ENCODE measurements at regions not wholly inside any gene's neighbourhood (a gene's known extent, or its start where the extent isn't known, plus 50 kb on each side); places are given as distances from the start of the nearest gene placed in this dataset.

DNA sequence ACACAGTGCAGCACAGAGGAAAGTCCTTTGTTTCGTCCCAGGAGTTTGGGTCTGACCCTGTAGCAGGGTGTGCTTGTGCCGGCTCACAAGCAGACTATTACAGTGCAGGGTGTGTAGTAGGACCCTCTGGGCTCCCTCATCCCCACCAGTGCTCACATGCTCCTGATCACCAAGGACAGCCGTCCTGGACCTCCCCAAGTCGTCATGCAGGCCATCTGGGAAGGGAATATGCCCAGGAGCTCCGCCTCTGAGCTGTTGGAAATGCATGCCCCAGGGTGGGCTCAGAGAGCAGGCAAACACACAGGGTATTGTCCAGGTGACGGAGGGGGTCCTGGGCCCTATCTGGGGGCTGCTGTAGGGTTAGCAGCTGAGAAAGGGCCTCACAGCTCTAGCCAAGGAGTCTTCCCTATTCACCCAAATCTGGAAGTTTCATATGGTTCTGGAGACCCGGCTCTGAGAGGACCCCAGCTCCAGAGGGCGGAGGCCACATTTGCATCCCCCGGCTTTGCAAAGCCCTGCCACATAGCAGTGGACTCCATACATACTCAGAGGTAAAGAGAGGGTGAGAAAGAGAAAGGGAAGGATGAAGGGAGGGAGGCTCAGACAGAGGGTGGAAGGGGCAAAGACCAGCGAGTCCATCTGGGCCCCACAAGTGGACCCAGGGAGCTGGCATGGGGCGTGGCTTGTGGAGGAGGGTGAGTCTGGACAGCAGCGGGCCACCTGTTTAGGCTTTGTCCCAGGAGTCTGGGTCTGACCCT, 53.5 kb upstream of the PPP2R5C start:
- H3K9ac ChIP-seq (ENCODE audit: low read length in 3 of 3) = no peak overlapping the region
- H3K4me1 ChIP-seq (ENCODE audit: control insufficient read depth in 2 of 3, insufficient read depth in 2 of 3, low read depth in 1 of 3, low read length in 3 of 3) = peaks cover 0 to 11% (median 0%) of the 10 kb centered on the region in 3 donors
- intact Hi-C loops (cut with DNase I) = no loop called here
- no peaks in the 10 kb centered on the region for H3K36me3 ChIP-seq (ENCODE audit: control insufficient read depth in 2 of 3, insufficient read depth in 3 of 3, low read length in 3 of 3)
- TF ChIP-seq, protein P1, sequence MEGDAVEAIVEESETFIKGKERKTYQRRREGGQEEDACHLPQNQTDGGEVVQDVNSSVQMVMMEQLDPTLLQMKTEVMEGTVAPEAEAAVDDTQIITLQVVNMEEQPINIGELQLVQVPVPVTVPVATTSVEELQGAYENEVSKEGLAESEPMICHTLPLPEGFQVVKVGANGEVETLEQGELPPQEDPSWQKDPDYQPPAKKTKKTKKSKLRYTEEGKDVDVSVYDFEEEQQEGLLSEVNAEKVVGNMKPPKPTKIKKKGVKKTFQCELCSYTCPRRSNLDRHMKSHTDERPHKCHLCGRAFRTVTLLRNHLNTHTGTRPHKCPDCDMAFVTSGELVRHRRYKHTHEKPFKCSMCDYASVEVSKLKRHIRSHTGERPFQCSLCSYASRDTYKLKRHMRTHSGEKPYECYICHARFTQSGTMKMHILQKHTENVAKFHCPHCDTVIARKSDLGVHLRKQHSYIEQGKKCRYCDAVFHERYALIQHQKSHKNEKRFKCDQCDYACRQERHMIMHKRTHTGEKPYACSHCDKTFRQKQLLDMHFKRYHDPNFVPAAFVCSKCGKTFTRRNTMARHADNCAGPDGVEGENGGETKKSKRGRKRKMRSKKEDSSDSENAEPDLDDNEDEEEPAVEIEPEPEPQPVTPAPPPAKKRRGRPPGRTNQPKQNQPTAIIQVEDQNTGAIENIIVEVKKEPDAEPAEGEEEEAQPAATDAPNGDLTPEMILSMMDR (IDR thresholded peaks at IDR 0.05; ENCODE audit: borderline replicate concordance, extremely low read depth, insufficient read depth) = no peak
- H3K9me3 ChIP-seq (ENCODE audit: control insufficient read depth in 2 of 3, insufficient read depth in 1 of 3, low read length in 3 of 3) = no peaks in the 10 kb centered on the region
- DNase-seq (peak in 1 of 5 donors; percentile 54), FAIRE-seq (no peak)
- H3K27ac ChIP-seq (ENCODE audit: low read depth in 2 of 2, low read length in 2 of 2) = no peak overlapping the region
- H3K27me3 ChIP-seq (ENCODE audit: control insufficient read depth, insufficient read depth, low read length) = no peaks in the 10 kb centered on the region
- H3K4me3 ChIP-seq (ENCODE audit: low read length in 3 of 3) = no peak overlapping the region

DNA sequence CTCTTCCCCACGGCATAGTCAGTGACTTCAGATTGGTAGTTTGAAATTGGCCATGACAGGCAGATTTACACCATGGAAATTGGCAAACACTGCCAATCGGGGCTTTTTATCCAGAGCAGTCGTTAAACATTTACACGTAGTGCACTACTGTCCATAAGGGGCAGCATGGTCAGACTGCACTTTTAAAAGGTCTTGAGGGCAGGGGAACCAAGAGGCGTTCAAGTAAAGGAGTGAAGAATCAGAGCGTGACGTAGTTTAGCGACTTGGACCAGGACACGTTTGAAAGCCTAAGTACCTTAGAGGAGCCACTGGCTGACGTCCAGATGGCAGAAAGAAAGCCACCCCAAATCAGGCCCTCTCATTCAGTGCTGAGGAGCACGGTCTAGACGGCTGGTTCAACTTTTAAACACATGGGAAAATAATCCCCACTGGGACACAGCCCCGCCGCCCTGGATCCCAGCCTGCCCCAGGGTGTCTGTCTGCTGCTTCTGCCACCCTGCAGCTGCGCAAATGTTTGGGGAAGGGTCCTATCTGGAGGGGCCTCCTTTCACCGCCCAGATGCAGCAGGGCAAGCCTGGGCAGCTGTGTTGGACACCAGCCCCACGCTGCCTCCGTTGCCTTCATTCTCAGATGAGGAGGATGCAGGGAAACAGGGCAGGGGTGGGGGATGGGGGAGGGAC, 52.5 kb upstream of the PPP2R5C start:
- H3K27ac ChIP-seq (ENCODE audit: low read depth in 2 of 2, low read length in 2 of 2) = no peak overlapping the region
- TF ChIP-seq, protein P1 (IDR thresholded peaks at IDR 0.05; ENCODE audit: borderline replicate concordance, extremely low read depth, insufficient read depth) = no peak
- peak in 1 of 5 donors; percentile 69 for DNase-seq
- H3K9me3 ChIP-seq (ENCODE audit: control insufficient read depth in 2 of 3, insufficient read depth in 1 of 3, low read length in 3 of 3) = no peaks in the 10 kb centered on the region
- no peak for FAIRE-seq
- intact Hi-C loops (cut with DNase I) = no loop called here
- H3K36me3 ChIP-seq (ENCODE audit: control insufficient read depth in 2 of 3, insufficient read depth in 3 of 3, low read length in 3 of 3) = no peaks in the 10 kb centered on the region
- no peak overlapping the region for H3K9ac ChIP-seq (ENCODE audit: low read length in 3 of 3)
- H3K27me3 ChIP-seq (ENCODE audit: control insufficient read depth, insufficient read depth, low read length) = no peaks in the 10 kb centered on the region
- no peak overlapping the region for H3K4me3 ChIP-seq (ENCODE audit: low read length in 3 of 3)
- H3K4me1 ChIP-seq (ENCODE audit: control insufficient read depth in 2 of 3, insufficient read depth in 2 of 3, low read depth in 1 of 3, low read length in 3 of 3) = peaks cover 0 to 11% (median 0%) of the 10 kb centered on the region in 3 donors

DNA sequence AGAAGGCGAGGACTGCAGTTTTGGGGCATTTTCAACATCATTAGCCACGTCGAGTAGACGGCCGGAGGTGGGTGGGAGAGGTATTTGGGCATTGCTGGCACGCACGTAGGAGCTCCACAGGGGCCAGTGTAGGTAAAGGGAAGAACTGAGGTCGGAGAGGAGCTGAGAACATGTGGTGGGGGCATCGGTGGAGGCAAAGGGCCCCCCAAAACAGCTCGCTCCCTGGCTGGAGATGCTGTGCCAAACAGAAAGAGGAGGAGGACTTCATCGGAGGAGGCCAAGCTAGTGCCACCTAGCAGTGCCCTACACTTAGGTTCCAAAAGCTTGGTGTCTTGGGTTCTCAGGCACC, 52.0 kb upstream of the PPP2R5C start:
- intact Hi-C loops (cut with DNase I) = no loop called here
- no peak overlapping the region for H3K27ac ChIP-seq (ENCODE audit: low read depth in 2 of 2, low read length in 2 of 2)

More for the DNA sequence above, 52.0 kb upstream of the PPP2R5C start:
- Histone ChIP-seq H3K9me3 (ENCODE audit: control insufficient read depth in 2 of 3, insufficient read depth in 1 of 3, low read length in 3 of 3) (peaks cover 0 to 4% (median 0%) of the 10 kb centered on the region in 3 donors), H3K27me3 (ENCODE audit: control insufficient read depth, insufficient read depth, low read length) (no peaks in the 10 kb centered on the region), H3K4me1 (ENCODE audit: control insufficient read depth in 2 of 3, insufficient read depth in 2 of 3, low read depth in 1 of 3, low read length in 3 of 3) (peaks cover 0 to 11% (median 0%) of the 10 kb centered on the region in 3 donors), H3K9ac (ENCODE audit: low read length in 3 of 3) (no peak overlapping the region), H3K36me3 (ENCODE audit: control insufficient read depth in 2 of 3, insufficient read depth in 3 of 3, low read length in 3 of 3) (no peaks in the 10 kb centered on the region), H3K4me3 (ENCODE audit: low read length in 3 of 3) (no peak overlapping the region)
- no peak for DNase-seq
- TF ChIP-seq, protein P1 (IDR thresholded peaks at IDR 0.05; ENCODE audit: borderline replicate concordance, extremely low read depth, insufficient read depth) = no peak
- FAIRE-seq = no peak

Measured in kidney (tissue), 13 donors.